ACHN (cell line): ENCODE measurements at regions not wholly inside any gene's neighbourhood (a gene's known extent, or its start where the extent isn't known, plus 50 kb on each side); places are given as distances from the start of the nearest gene placed in this dataset.

Experiments used
- DNase-seq: peaks from one replicate; pipeline ENCODE4 v3.0.0-alpha.2; 2015
- in situ Hi-C: cut with HindIII; loops from 2 replicates; pipeline ENCODE4 v1.10.0; 2017; ENCODE audit warnings: low sequenced_read_pairs, low pct_ligation_motif_present, low pct_unique_long_range_greater_than_20kb

DNA sequence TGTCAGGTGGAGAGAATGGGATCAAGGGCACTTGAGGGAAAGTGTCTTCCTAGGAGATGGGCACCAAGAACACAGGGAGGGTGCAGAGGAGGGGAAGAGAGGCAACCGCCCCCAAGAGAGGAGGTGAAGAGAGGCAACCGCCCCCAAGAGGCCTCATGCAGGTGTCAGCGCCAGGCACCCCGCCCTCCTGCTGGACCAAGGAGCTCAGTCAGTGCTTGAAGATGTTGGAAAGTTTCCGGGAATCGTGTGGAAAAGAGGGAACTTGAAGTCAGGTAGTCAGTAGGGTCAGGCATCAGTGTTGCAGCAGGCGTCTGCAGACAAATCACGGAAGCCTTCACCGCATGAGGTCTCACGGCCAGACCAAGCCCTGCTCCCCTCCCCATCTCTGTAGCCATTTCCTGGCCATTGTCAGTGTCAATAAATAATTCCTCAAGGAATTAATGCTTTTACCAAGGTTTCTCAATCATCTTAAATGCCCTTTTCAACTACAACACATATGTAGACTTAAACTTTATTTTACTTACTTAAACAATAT lies 353.1 kb downstream of the EIPR1 start:
- in situ Hi-C loops: no loop called here
- DNase-seq: no peak

DNA sequence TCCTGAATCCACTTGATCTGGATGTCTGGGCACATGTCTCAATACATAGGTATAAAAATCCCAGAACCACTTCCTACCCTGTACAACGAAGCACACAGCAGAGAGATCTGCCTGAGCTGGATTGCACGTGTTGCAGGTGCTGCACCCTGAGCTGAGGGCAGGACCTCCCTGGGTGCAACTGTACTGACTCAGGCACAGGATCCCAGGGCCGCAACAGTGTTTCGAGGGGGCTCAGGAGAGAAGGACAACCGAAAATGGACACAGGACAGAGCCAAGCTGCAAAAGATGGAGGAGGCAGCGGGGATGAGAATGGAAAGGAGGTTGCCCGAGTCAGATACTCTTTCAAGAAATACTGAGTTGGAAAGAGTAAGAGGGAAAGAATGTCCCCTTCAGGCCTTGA lies 354.1 kb downstream of the EIPR1 start:
- no peak for DNase-seq
- in situ Hi-C loops: no loop called here

DNA sequence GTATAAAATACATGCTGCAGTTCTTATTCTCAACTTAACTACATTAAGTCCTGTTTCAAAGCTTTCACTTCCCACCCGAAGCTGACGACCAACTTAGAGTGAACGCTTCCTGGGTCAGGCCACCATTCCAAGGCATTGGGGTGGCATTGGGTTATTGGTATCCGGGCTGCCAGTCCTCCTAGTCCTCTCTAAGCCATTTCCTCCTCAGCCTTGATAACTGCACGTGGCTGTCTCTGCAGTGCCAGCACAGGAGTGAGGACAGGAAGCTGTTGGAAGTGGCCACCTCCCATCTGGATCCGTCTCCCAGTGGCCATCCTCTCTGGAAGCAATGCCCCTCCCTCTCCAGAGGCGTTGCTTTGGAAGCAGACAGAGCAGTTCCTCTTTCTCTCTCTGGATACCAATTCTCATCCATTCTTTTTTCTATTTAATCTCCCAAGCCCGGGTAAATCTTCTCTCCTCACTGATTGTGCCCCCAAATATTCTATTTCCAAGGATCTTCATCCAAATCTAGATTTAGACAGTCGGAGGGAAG lies 354.7 kb downstream of the EIPR1 start:
- in situ Hi-C loops: no loop called here
- DNase-seq: no peak

DNA sequence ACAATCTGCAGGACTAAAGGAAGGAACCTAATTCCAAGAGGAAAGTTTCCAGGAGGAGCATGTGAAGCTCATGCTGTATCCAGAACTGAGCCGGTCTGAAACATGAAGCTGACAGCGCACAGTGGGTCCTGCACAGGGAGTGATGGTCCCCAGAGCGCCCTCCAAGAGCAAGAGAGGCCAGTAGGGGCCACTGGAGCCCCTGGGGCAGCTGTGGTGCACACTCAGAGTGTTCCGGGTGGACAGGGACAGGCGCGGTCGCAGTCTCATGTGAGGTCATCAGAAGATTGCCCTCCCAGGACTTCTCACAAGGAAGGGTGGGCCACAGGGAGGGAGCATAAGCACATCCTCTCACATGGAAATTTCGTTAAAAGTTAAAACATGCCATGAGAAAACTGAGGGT lies 355.9 kb downstream of the EIPR1 start:
- no peak for DNase-seq
- in situ Hi-C loops: no loop called here

DNA sequence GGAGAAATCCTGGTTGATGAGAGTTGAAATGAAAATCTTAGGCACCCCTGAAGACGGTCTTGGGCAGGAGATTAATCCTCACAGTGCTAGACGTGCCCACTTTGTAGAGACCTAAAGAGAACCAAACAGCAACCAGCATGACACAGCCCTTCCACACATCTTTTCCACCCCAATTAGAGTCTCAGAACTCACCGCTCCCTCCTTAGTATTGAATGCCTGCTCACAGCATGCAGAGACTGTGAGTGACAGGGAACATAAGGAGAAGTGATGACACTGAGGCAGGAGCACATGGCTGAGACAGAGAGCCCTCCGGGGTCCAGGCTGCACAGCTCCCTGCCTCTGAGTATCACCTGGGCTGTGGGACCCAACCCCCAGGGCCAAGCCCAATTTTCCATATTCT lies 367.6 kb downstream of the EIPR1 start:
- in situ Hi-C loops: no loop called here
- DNase-seq: no peak

DNA sequence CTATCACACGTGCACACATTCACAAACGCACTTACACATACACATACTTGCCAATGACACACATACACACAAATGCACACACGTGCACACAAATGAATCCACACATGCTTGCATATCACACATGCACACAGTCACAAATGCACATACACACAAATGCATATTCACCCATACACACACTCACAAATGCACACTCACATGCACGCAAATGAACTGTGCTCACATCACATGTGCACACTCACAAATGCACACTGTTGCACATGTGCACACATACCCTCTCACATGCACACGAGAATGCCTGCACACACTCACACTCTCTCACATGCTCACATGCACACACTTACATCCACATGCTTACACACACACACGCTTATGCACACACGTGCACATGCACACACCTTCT lies 368.1 kb downstream of the EIPR1 start:
- no peak for DNase-seq
- in situ Hi-C loops: no loop called here

DNA sequence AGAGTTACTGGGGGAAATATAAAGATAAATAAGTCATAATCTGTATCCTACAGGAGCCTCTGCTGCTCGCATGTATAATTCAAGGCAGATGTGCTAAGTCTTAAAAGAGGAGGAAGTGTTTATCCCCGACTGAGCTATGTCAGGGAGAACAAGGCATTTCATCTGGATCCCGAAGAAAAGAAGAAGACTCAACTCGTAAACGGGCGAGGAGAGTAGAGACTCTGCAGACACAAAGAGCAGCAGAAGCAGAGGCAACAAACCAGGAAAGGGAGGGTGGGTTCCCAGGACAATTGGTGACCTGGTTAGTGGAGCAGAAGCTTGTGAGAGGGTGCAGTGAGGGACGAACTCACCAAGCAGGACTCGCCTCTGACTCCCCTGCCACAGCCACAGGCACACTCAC lies 368.6 kb downstream of the EIPR1 start:
- no peak for DNase-seq
- in situ Hi-C loops: no loop called here

DNA sequence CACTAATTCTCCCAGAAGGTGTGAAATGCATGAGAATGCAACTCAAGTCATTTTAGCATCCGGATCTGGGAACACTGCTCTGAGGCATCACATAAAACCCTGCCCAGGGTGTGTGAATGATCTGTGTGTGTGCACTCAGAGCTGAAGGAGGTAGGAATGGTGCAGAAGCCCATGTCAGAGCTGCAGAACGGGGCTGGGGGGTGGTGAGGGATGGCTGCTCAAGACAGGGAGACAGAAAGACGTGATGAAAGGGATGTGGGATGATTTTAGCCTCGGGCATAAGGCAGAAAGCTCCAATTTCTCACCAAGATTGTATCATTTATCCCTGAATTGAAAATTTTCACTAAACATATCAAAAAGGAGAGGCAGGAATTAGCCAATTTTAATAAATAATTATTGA lies 369.1 kb downstream of the EIPR1 start:
- no peak for DNase-seq
- in situ Hi-C loops: no loop called here

DNA sequence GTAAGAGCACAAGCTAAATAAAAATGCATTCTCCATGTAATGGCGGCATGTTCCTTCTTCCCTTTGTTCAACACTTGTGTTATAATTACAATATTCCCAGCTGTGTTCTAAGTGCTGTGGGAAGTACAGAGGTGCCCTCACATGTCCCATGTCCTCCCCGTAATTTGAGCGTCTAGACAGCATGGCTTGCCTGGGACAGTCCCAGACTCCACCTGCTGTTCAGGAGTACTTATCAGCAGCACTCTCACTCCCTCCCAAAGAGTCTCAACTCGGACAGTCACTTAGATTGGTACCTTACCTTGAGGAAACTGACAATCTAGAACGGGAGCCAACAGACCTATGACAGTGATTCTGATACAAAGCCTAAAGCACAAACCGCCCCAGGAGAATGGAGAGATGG lies 370.5 kb downstream of the EIPR1 start:
- DNase-seq: no peak
- in situ Hi-C loops: no loop called here

DNA sequence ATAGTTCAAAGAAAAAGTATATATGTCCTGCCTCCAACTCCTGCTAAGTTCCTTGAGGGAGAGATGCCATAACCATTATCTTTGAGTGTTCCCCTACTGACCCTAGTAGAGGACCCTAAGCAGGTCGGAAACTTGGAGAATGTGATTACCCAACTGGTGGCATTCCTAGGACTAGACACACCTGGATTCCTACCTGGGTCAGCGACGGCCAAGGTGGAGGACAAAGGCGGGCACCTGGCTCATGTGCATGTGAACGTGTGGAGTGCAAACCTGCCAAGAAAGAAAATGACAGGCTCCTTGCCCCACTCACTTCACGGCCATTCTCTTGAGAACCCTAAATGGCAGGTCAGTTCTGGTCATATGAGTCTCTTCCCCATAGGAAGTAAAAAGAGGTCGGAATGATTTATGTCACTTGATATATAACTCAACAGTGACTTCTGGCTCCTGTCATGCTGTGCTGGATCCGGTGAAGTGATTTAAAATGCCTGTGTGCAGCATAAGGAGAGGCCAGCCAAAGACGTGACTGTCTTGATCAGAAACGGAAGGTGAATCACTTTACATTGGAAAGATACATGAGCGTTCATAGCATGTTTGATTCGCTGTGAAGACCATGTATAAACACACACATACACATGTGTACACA lies 371.6 kb downstream of the EIPR1 start:
- in situ Hi-C loops: no loop called here
- no peak for DNase-seq

DNA sequence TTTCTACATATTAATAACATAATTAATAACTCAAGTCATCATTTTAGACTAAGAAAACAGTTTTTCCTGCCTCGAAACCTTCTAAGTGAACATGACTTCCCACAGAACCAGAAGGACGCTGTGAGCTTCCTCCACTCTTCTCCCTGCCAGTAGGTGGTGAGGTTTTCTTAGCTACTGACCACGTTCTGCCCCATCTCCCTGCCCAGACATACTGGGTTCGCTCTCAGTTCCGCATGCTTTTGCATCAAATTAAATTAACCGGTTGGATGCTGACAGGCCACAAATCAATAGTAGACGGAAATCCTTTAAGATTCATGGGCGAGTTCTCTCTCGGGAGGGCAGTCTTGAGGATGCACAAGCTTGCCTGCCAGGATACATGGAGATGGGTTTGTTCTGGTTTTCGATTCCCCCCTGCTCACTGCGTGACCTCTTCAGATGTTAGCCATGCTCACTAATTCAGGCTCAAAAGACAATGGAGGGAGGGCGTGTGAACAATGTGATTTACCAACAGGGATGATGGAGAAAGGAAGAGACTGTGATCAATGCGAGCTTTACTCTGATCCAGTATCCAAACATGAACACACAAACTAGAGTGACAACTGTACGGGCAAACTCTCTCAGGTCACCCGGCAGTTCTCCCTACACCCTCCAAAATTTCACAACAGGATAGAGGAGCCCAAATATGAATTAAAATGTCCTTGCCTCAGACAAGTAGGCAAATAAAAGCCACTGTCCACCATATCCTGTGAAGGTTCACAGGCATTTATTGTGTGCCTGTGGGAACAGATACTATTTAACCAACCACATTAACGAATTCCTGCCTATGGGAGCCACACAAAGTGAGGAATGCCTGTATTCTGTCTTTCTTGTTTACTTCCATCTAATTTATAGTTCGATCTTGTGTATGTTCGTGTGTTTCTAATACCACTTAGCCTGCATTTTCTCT lies 375.7 kb downstream of the EIPR1 start:
- no peak for DNase-seq
- in situ Hi-C loops: no loop called here

DNA sequence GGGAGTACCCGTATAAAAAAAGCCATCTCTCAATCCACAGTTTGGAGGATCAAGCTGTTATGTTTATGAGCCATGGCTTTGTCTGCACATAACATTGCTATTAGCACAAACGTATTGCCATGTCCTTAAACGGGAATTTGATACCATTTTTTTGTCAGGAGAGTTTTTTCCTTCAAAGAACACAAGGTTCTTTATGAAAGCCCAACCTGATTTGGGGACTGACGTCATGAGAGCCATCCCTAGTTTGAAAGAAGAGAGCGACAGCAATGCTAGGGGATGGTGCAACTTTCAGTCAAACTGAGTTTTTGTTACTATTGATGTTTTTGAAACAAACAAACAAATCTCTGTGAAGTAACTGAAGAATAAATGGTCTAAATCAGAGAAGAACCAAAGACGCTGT lies 376.6 kb downstream of the EIPR1 start:
- DNase-seq: no peak
- in situ Hi-C loops: no loop called here

DNA sequence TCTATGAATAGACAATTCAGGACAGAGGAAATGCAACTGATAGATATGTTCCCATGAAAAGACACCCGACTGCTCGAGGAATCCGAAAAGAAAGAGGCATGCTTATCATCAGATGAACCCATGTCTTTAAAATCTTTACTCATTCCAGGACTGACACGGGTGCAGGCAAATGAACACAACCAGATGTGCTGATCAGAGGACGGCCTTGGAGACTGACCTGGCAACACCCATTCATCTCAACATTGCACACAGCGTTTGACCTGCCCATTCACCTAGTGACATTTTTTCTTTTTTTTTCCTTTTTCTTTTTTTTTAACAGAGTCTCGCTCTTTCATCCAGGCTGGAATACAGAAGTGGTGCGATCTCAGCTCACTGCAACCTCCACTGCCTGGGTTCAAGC lies 377.5 kb downstream of the EIPR1 start:
- DNase-seq: no peak
- in situ Hi-C loops: no loop called here

DNA sequence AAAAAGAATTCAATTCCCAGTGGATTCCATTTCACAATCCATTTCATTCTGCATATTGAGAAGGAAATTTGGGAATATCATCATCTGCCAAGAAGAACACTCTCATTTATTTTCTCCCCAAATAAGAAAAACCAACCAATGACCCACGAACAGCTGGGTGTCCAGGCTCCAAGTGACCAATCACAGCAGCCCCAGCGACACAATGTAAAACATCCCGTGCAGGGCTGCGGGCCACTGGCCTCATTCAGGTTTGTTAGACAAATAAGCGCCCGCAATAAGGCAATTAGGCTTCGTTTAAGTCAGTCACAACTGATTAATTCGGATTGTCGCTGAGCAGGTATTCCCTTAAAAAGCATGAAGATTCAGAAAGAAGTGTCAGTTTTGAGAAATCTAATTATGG lies 378.6 kb downstream of the EIPR1 start:
- DNase-seq: no peak
- in situ Hi-C loops: no loop called here

DNA sequence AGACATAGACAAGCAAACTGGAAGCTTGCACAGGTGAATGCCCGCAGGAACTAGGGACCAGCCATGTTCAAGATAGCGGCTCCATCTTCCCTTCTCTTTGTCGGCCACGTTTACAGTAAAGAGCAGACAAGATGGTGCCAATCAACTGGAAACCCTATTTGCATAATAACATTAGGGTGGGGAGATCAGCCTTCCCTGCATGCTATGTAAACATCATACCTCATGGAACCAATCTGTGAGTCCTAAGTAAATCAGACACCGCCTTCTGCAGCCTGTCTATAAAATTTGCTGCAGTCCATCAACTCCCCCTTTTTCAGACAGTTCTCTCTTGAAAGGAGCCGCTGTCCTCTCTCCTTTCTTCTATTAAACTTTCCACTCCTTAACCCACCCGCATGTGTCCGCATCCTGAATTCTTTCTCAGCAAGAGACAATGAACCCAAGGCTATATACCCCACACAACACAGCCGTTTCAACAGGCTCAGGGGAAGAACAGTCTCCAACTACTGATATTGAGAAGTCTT lies 384.4 kb downstream of the EIPR1 start:
- in situ Hi-C loops: no loop called here
- DNase-seq: no peak

DNA sequence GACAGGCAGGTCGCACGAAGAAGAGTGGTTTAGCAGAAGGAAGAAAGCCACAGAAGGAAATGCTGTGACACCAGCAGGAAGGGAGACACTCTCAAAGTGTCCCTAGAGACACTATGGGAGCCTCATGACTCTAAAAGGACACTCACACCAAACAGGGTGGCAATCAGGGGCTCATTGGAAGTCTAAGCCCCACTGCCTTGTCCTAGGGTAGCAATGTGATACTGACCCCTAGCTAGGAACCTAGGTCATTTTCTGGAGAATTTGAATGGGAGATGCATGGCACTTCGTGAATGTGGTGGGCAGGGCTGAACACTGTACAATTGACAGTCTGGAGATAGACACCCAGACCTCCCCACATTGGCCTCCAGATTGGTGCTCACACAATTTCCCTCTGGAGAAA lies 385.0 kb downstream of the EIPR1 start:
- DNase-seq: no peak

DNA sequence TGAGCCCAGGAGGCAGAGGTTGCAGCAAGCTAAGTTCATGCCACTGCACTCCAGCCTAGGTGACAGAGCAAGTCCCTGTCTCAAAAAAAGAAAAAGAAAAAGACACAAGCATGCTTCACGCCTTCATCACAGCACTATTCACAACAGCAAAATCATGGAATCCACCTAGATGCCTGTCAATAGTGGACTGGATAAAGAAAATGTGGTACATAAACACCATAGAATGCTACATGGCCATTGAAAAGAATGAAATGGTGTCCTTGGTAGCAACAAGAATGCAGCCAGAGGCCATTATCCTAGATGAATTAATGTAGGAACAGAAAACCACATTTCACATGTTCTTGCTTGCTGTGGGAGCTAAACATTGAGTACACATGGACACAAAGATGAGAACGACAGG lies 392.6 kb downstream of the EIPR1 start:
- DNase-seq: no peak

More for the DNA sequence above, 385.0 kb downstream of the EIPR1 start:
- in situ Hi-C loops: no loop called here

DNA sequence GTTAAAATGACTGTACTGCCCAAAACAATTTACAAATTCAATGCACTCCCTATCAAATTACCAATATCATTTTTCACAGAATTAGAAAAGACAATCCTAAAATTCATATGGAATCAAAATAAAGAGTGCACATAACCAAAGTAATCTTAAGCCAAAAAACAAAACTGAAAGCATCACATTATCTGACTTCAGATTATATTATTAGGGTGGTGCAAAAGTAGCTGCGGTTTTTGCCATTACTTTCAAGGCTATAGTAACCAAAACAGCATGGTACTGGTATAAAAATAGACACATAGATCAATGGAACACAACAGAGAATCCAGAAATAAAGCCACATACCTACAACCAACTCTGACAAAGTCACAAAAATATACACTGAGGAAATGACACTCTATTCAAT lies 396.6 kb downstream of the EIPR1 start:
- in situ Hi-C loops: no loop called here
- DNase-seq: no peak

More for the DNA sequence above, 392.6 kb downstream of the EIPR1 start:
- in situ Hi-C loops: no loop called here

DNA sequence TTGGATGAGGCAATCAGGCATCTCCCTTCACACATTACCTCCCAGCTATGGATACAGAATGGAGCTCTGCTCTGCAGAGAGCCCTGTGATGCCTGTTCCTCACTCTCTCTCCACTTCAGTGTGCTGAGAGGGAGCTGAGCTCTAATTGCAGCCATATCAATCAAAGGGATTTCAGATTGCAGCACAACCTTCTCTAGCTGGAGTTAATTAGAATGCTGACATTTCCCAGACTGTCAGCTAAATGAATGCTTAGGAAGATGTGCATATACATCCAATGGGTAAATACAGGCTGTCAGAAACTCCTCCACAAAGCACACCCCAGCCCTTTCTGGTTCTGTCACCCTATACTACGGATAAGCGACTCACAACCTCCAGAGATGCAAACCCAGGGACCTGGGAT lies 402.6 kb downstream of the EIPR1 start:
- DNase-seq: no peak
- in situ Hi-C loops: no loop called here
